ENCODE measurements at regions not wholly inside any gene's neighbourhood (a gene's known extent, or its start where the extent isn't known, plus 50 kb on each side); places are given as distances from the start of the nearest gene placed in this dataset.

- Histone ChIP-seq H3K4me3 (no peak overlapping the region), H3K4me1 (replicated peaks in 1 of 2) (no peaks in the 10 kb centered on the region), H3K27ac (no peak overlapping the region)
- WGBS, 10 experiments: 40 to 100% (median 80%) methylated on average over 2 to 7 of the region's 9 CpGs; no CpG with 5 or more reads in 1 of the 10 experiments
- ATAC-seq (replicated peaks in 6 of 8): peak in 3 of 8 experiments; percentile 11 to 88 (median 31)
- in situ Hi-C loops (cut with MboI; ENCODE audit: low pct_unique_long_range_greater_than_20kb in 2 of 9, low sequenced_read_pairs in 9 of 9, unreplicated experiment in 9 of 9): no loop called here
These were observed 288.3 kb downstream of the TGFB2 start for GRCh38 chr1:218633238-218633988.

- in situ Hi-C loops (cut with MboI; ENCODE audit: low pct_unique_long_range_greater_than_20kb in 2 of 9, low sequenced_read_pairs in 9 of 9, unreplicated experiment in 9 of 9): no loop called here
- ATAC-seq (replicated peaks in 6 of 8): peak in 2 of 8 experiments; percentile 46 to 60
These were observed 289.1 kb downstream of the TGFB2 start for GRCh38 chr1:218634212-218634611.

GRCh38 chr1:218636548-218636947, 291.4 kb downstream of the TGFB2 start:
- in situ Hi-C loops (cut with MboI; ENCODE audit: low pct_unique_long_range_greater_than_20kb in 2 of 9, low sequenced_read_pairs in 9 of 9, unreplicated experiment in 9 of 9): no loop called here
- Histone ChIP-seq H3K27ac (no peak overlapping the region), H3K4me3 (no peak overlapping the region), H3K4me1 (replicated peaks in 1 of 2) (peaks cover 0 to 6% of the 10 kb centered on the region in 2 donors)
- ATAC-seq (replicated peaks in 6 of 8): no peak
- WGBS, 10 experiments: 78 to 100% (median 93%) methylated on average over 1 of the region's 1 CpG; no CpG with 5 or more reads in 4 of the 10 experiments

More at GRCh38 chr1:218634212-218634611, 289.1 kb downstream of the TGFB2 start:
- Histone ChIP-seq H3K4me1 (replicated peaks in 1 of 2) (no peaks in the 10 kb centered on the region), H3K4me3 (no peak overlapping the region), H3K27ac (no peak overlapping the region)
- 0 to 94% (median 79%) methylated on average over 1 to 4 of the region's 4 CpGs; no CpG with 5 or more reads in 1 of the 10 experiments for WGBS, 10 experiments

- ATAC-seq (replicated peaks in 6 of 8): peak in 4 of 8 experiments; percentile 33 to 66 (median 46)
- no peak overlapping the region for H3K27ac ChIP-seq
- WGBS, 10 experiments: 50 to 91% (median 75%) methylated on average over 1 to 3 of the region's 3 CpGs; no CpG with 5 or more reads in 1 of the 10 experiments
- in situ Hi-C loops (cut with MboI; ENCODE audit: low pct_unique_long_range_greater_than_20kb in 2 of 9, low sequenced_read_pairs in 9 of 9, unreplicated experiment in 9 of 9): no loop called here
- H3K4me1 ChIP-seq (replicated peaks in 1 of 2): peaks cover 0 to 6% of the 10 kb centered on the region in 2 donors
- no peak overlapping the region for H3K4me3 ChIP-seq
These were observed 295.0 kb downstream of the TGFB2 start for GRCh38 chr1:218640173-218640572.

- no peak overlapping the region for H3K4me3 ChIP-seq
- in situ Hi-C loops (cut with MboI; ENCODE audit: low pct_unique_long_range_greater_than_20kb in 2 of 9, low sequenced_read_pairs in 9 of 9, unreplicated experiment in 9 of 9): no loop called here
- WGBS, 10 experiments: 13 to 100% (median 84%) methylated on average over 1 to 5 of the region's 5 CpGs; no CpG with 5 or more reads in 3 of the 10 experiments
These were observed 297.2 kb downstream of the TGFB2 start for GRCh38 chr1:218642033-218642948.

GRCh38 chr1:218643281-218643680, 298.1 kb downstream of the TGFB2 start:
- no peak overlapping the region for H3K27ac ChIP-seq
- no peak for ATAC-seq (replicated peaks in 6 of 8)
- in situ Hi-C loops (cut with MboI; ENCODE audit: low pct_unique_long_range_greater_than_20kb in 2 of 9, low sequenced_read_pairs in 9 of 9, unreplicated experiment in 9 of 9): no loop called here
- H3K4me3 ChIP-seq: no peak overlapping the region
- peaks cover 0 to 9% of the 10 kb centered on the region in 2 donors for H3K4me1 ChIP-seq (replicated peaks in 1 of 2)
- WGBS, 10 experiments: 69 to 94% (median 91%) methylated on average over 3 to 4 of the region's 4 CpGs; no CpG with 5 or more reads in 4 of the 10 experiments

More at GRCh38 chr1:218642033-218642948, 297.2 kb downstream of the TGFB2 start:
- Histone ChIP-seq H3K27ac (no peak overlapping the region), H3K4me1 (replicated peaks in 1 of 2) (peaks cover 0 to 9% of the 10 kb centered on the region in 2 donors)
- peak in 2 of 8 experiments; percentile 69 to 83 for ATAC-seq (replicated peaks in 6 of 8)

- WGBS, 10 experiments: 22 to 86% (median 63%) methylated on average over 1 to 2 of the region's 2 CpGs; no CpG with 5 or more reads in 1 of the 10 experiments
- no peak overlapping the region for H3K4me3 ChIP-seq
- in situ Hi-C loops (cut with MboI; ENCODE audit: low pct_unique_long_range_greater_than_20kb in 2 of 9, low sequenced_read_pairs in 9 of 9, unreplicated experiment in 9 of 9): no loop called here
- H3K4me1 ChIP-seq (replicated peaks in 1 of 2): peaks cover 0 to 9% of the 10 kb centered on the region in 2 donors
- no peak for ATAC-seq (replicated peaks in 6 of 8)
- H3K27ac ChIP-seq: no peak overlapping the region
These were observed 298.8 kb downstream of the TGFB2 start for GRCh38 chr1:218643926-218644325.

GRCh38 chr1:218646288-218646687, 301.2 kb downstream of the TGFB2 start:
- in situ Hi-C loops (cut with MboI; ENCODE audit: low pct_unique_long_range_greater_than_20kb in 2 of 9, low sequenced_read_pairs in 9 of 9, unreplicated experiment in 9 of 9): no loop called here
- ATAC-seq (replicated peaks in 6 of 8): peak in 1 of 8 experiments; percentile 19
- Histone ChIP-seq H3K4me1 (replicated peaks in 1 of 2) (peaks cover 0 to 3% of the 10 kb centered on the region in 2 donors), H3K4me3 (no peak overlapping the region), H3K27ac (no peak overlapping the region)
- WGBS, 10 experiments: 40 to 100% (median 78%) methylated on average over 1 to 4 of the region's 4 CpGs; no CpG with 5 or more reads in 1 of the 10 experiments

- peaks cover 13 to 14% of the 10 kb centered on the region in 2 donors for H3K4me1 ChIP-seq (replicated peaks in 1 of 2)
- 0 to 94% (median 74%) methylated on average over 1 to 2 of the region's 3 CpGs for WGBS, 10 experiments
- in situ Hi-C loops (cut with MboI; ENCODE audit: low pct_unique_long_range_greater_than_20kb in 2 of 9, low sequenced_read_pairs in 9 of 9, unreplicated experiment in 9 of 9): no loop called here
- H3K27ac ChIP-seq: no peak overlapping the region
- H3K4me3 ChIP-seq: no peak overlapping the region
- no peak for ATAC-seq (replicated peaks in 6 of 8)
These were observed 311.3 kb downstream of the TGFB2 start for GRCh38 chr1:218656301-218657037.

- in situ Hi-C loops (cut with MboI; ENCODE audit: low pct_unique_long_range_greater_than_20kb in 2 of 9, low sequenced_read_pairs in 9 of 9, unreplicated experiment in 9 of 9): no loop called here
- H3K4me1 ChIP-seq (replicated peaks in 1 of 2): peaks cover 16% of the 10 kb centered on the region in 2 donors
- WGBS, 10 experiments: 45 to 100% (median 100%) methylated on average over 1 to 2 of the region's 2 CpGs
- no peak overlapping the region for H3K4me3 ChIP-seq
- H3K27ac ChIP-seq: no peak overlapping the region
- ATAC-seq (replicated peaks in 6 of 8): no peak
These were observed 313.1 kb downstream of the TGFB2 start for GRCh38 chr1:218658269-218658668.

- Histone ChIP-seq H3K4me3 (no peak overlapping the region), H3K27ac (no peak overlapping the region), H3K4me1 (replicated peaks in 1 of 2) (peaks cover 16% of the 10 kb centered on the region in 2 donors)
- in situ Hi-C loops (cut with MboI; ENCODE audit: low pct_unique_long_range_greater_than_20kb in 2 of 9, low sequenced_read_pairs in 9 of 9, unreplicated experiment in 9 of 9): no loop called here
- peak in 3 of 8 experiments; percentile 22 to 41 (median 32) for ATAC-seq (replicated peaks in 6 of 8)
- 7 to 82% (median 62%) methylated on average over 2 to 6 of the region's 6 CpGs; no CpG with 5 or more reads in 2 of the 10 experiments for WGBS, 10 experiments
These were observed 313.8 kb downstream of the TGFB2 start for GRCh38 chr1:218658899-218659298.

GRCh38 chr1:218659911-218660677, 315.0 kb downstream of the TGFB2 start:
- in situ Hi-C loops (cut with MboI; ENCODE audit: low pct_unique_long_range_greater_than_20kb in 2 of 9, low sequenced_read_pairs in 9 of 9, unreplicated experiment in 9 of 9): no loop called here
- peak in 3 of 8 experiments; percentile 24 to 32 (median 31) for ATAC-seq (replicated peaks in 6 of 8)
- peaks cover 16% of the 10 kb centered on the region in 2 donors for H3K4me1 ChIP-seq (replicated peaks in 1 of 2)
- H3K27ac ChIP-seq: no peak overlapping the region
- WGBS, 10 experiments: 38 to 100% (median 75%) methylated on average over 1 to 2 of the region's 2 CpGs; no CpG with 5 or more reads in 1 of the 10 experiments
- no peak overlapping the region for H3K4me3 ChIP-seq

All from motor neuron (in vitro differentiated cells).